Esophagus muscularis mucosa (tissue), 4 donors: ENCODE measurements at regions not wholly inside any gene's neighbourhood (a gene's known extent, or its start where the extent isn't known, plus 50 kb on each side); places are given as distances from the start of the nearest gene placed in this dataset.

ENCODE experiments used
- DNase-seq: peaks from one replicate; pipeline ENCODE4 v3.0.0-alpha.2; 2017; ENCODE audit errors: extremely low spot score
- H3K27ac ChIP-seq, 4 donors: fragments of 200-600 bp; sonication (generic); replicated peaks in 1 of 4; 1 replicate in 3 of 4; 2 replicates in 1 of 4; pipeline ENCODE4 v1.5.1; 2016 to 2019; ENCODE audit warnings: mild to moderate bottlenecking in 1 of 4
- H3K27me3 ChIP-seq, 4 donors: fragments of 200-600 bp; sonication (generic); one replicate each; pipeline versions ENCODE4 v1.5.1 to v1.6.0; 2016 to 2019
- H3K36me3 ChIP-seq, 4 donors: fragments of 200-600 bp; sonication (generic); one replicate each; pipeline ENCODE4 v1.5.1; 2016 to 2019
- H3K4me1 ChIP-seq, 4 donors: fragments of 200-600 bp; sonication (generic); one replicate each; pipeline ENCODE4 v1.5.1; 2016 to 2019
- H3K4me3 ChIP-seq, 4 donors: fragments of 200-600 bp; sonication (generic); 1 replicate in 2 of 4; 2 replicates in 2 of 4; pipeline ENCODE4 v1.5.1; 2016 to 2019; ENCODE audit warnings: mild to moderate bottlenecking in 4 of 4, moderate library complexity in 1 of 4
- H3K9me3 ChIP-seq, 4 donors: fragments of 200-600 bp; sonication (generic); 1 replicate in 3 of 4; 2 replicates in 1 of 4; pipeline ENCODE4 v1.5.1; 2016 to 2019
- CTCF ChIP-seq, 3 experiments: fragments of 200-600 bp in 2 of 3; fragments of 450-650 bp in 1 of 3; sonication (generic) in 2 of 3; IDR thresholded peaks; one replicate each; pipeline ENCODE4 v1.5.1; 2017 to 2019; ENCODE audit warnings: antibody characterized with exemption in 3 of 3, mild to moderate bottlenecking in 2 of 3, moderate library complexity in 1 of 3
- EP300 ChIP-seq: sonication (generic); formaldehyde crosslinking; IDR thresholded peaks from one replicate; pipeline ENCODE4 v1.6.1; 2017; ENCODE audit warnings: antibody characterized with exemption
- POLR2A ChIP-seq: fragments of 450-650 bp; IDR thresholded peaks from one replicate; pipeline ENCODE4 v1.6.1; 2017; ENCODE audit warnings: antibody characterized with exemption, moderate library complexity, mild to moderate bottlenecking, low read depth
- POLR2AphosphoS5 ChIP-seq, 2 donors: sonication (generic); formaldehyde crosslinking; IDR thresholded peaks; one replicate each; pipeline ENCODE4 v1.6.1; 2017; ENCODE audit warnings: antibody characterized with exemption in 2 of 2
- WGBS: methylation state at CpG from one replicate; pipeline ENCODE4 v1.1.5; 2018; 5-methylcytosine and 5-hydroxymethylcytosine counted together
- intact Hi-C: fragments of 100-400 bp; cut with DNase I; formaldehyde crosslinking; loops from one replicate; pipeline ENCODE4 v1.15.1; 2023

- Histone ChIP-seq H3K27me3 (no peaks in the 10 kb centered on the region), H3K27ac (no peak overlapping the region), H3K9me3 (peaks cover 0 to 4% (median 0%) of the 10 kb centered on the region in 4 donors), H3K36me3 (no peaks in the 10 kb centered on the region), H3K4me1 (no peaks in the 10 kb centered on the region), H3K4me3 (no peak overlapping the region)
- intact Hi-C loops, result no loop called here
- TF ChIP-seq EP300 (no peak), POLR2A (no peak), POLR2AphosphoS5 (IDR thresholded peaks at IDR 0.05) (no peak), CTCF (IDR thresholded peaks at IDR 0.05) (no peak)
- DNase-seq, result no peak
- WGBS, result 82% methylated on average over 3 of the region's 3 CpGs
Measured at GRCh38 chr5:110209401-110209800, 517.1 kb downstream of the TMEM232 start.

GRCh38 chr5:110218981-110219380, 507.5 kb downstream of the TMEM232 start:
- Histone ChIP-seq H3K27me3 (no peaks in the 10 kb centered on the region), H3K4me3 (no peak overlapping the region), H3K9me3 (peaks cover 0 to 70% (median 39%) of the 10 kb centered on the region in 4 donors), H3K36me3 (no peaks in the 10 kb centered on the region), H3K4me1 (no peaks in the 10 kb centered on the region), H3K27ac (no peak overlapping the region)
- TF ChIP-seq POLR2AphosphoS5 (IDR thresholded peaks at IDR 0.05) (no peak), POLR2A (no peak), EP300 (no peak), CTCF (IDR thresholded peaks at IDR 0.05) (no peak)
- DNase-seq, result no peak
- WGBS, result no CpG with 5 or more reads among the region's 1 CpG
- intact Hi-C loops, result no loop called here

GRCh38 chr5:110219769-110220168, 506.7 kb downstream of the TMEM232 start:
- H3K27me3 ChIP-seq, result no peaks in the 10 kb centered on the region
- 91% methylated on average over 1 of the region's 2 CpGs for WGBS
- no peak overlapping the region for H3K27ac ChIP-seq
- H3K4me3 ChIP-seq, result no peak overlapping the region
- no peak for DNase-seq
- H3K36me3 ChIP-seq, result no peaks in the 10 kb centered on the region
- no peaks in the 10 kb centered on the region for H3K4me1 ChIP-seq
- intact Hi-C loops, result no loop called here
- TF ChIP-seq EP300 (no peak), POLR2A (no peak), POLR2AphosphoS5 (IDR thresholded peaks at IDR 0.05) (no peak), CTCF (IDR thresholded peaks at IDR 0.05) (no peak)
- H3K9me3 ChIP-seq, result peaks cover 0 to 70% (median 39%) of the 10 kb centered on the region in 4 donors

GRCh38 chr5:110221036-110221435, 505.4 kb downstream of the TMEM232 start:
- WGBS, result 70% methylated on average over 2 of the region's 2 CpGs
- Histone ChIP-seq H3K4me3 (no peak overlapping the region), H3K27me3 (no peaks in the 10 kb centered on the region), H3K9me3 (peaks cover 0 to 70% (median 39%) of the 10 kb centered on the region in 4 donors), H3K36me3 (no peaks in the 10 kb centered on the region), H3K27ac (no peak overlapping the region), H3K4me1 (no peaks in the 10 kb centered on the region)
- TF ChIP-seq CTCF (IDR thresholded peaks at IDR 0.05) (no peak), EP300 (no peak), POLR2AphosphoS5 (IDR thresholded peaks at IDR 0.05) (no peak), POLR2A (no peak)
- intact Hi-C loops, result no loop called here
- DNase-seq, result no peak

- H3K27ac ChIP-seq, result no peak overlapping the region
- 80% methylated on average over 1 of the region's 1 CpG for WGBS
- H3K36me3 ChIP-seq, result no peaks in the 10 kb centered on the region
- no peaks in the 10 kb centered on the region for H3K4me1 ChIP-seq
- H3K4me3 ChIP-seq, result no peak overlapping the region
- no peaks in the 10 kb centered on the region for H3K27me3 ChIP-seq
- TF ChIP-seq EP300 (no peak), CTCF (IDR thresholded peaks at IDR 0.05) (no peak), POLR2A (no peak), POLR2AphosphoS5 (IDR thresholded peaks at IDR 0.05) (no peak)
- peaks cover 0 to 70% (median 32%) of the 10 kb centered on the region in 4 donors for H3K9me3 ChIP-seq
- intact Hi-C loops, result no loop called here
- no peak for DNase-seq
Measured at GRCh38 chr5:110224050-110224449, 502.4 kb downstream of the TMEM232 start.
